Esophagus (tissue), 2 donors: ENCODE measurements at regions not wholly inside any gene's neighbourhood (a gene's known extent, or its start where the extent isn't known, plus 50 kb on each side); places are given as distances from the start of the nearest gene placed in this dataset.
"Not testable (repeated sequence)": the region's sequence is repeated elsewhere in the genome, so short reads cannot be mapped to it uniquely, and the experiment has no call there.

ENCODE experiments used
- H3K27ac ChIP-seq, 2 donors: one replicate each; pipeline ENCODE4 v1.5.1; 2013; ENCODE audit warnings: low read depth in 2 of 2, mild to moderate bottlenecking in 2 of 2, inconsistent platforms in 1 of 2, low read length in 1 of 2, moderate library complexity in 1 of 2
- H3K27me3 ChIP-seq, 2 donors: one replicate each; pipeline ENCODE4 v1.6.1; 2013; ENCODE audit warnings: low read length in 2 of 2, control low read depth in 1 of 2, mild to moderate bottlenecking in 1 of 2; ENCODE audit not compliant: insufficient read depth in 2 of 2, control insufficient read depth in 1 of 2
- H3K36me3 ChIP-seq, 2 donors: one replicate each; pipeline ENCODE4 v1.6.1; 2013; ENCODE audit warnings: low read length in 1 of 2; ENCODE audit not compliant: control insufficient read depth in 2 of 2, insufficient read depth in 2 of 2
- H3K4me1 ChIP-seq, 2 donors: one replicate each; pipeline ENCODE4 v1.6.1; 2013; ENCODE audit warnings: low read length in 1 of 2; ENCODE audit not compliant: control insufficient read depth in 2 of 2, insufficient read depth in 2 of 2
- H3K4me3 ChIP-seq, 2 donors: one replicate each; pipeline ENCODE4 v1.5.1; 2013; ENCODE audit warnings: low read length in 2 of 2, mild to moderate bottlenecking in 2 of 2, low read depth in 1 of 2, moderate library complexity in 1 of 2
- H3K9me3 ChIP-seq, 2 donors: one replicate each; pipeline ENCODE4 v1.6.1; 2013; ENCODE audit warnings: mild to moderate bottlenecking in 2 of 2, low read depth in 1 of 2, low read length in 1 of 2, moderate library complexity in 1 of 2; ENCODE audit not compliant: control insufficient read depth in 2 of 2, insufficient read depth in 1 of 2
- WGBS, 2 donors: extraction: QIAGEN DNeasy Blood & Tissue Kit; methylation state at CpG; one replicate each; pipeline ENCODE4 v1.1.7; 2013; 5-methylcytosine and 5-hydroxymethylcytosine counted together
- donor health status: healthy with polysubstance abuse.
- donor health status: Bipolar disorder and iron deficiency.

GRCh38 chr20:47427067-47427466, 70.6 kb upstream of the ZMYND8 start:
- H3K4me3 ChIP-seq = no peak overlapping the region
- WGBS, 2 donors = 95 to 96% methylated on average over 2 of the region's 2 CpGs

GRCh38 chr20:47427746-47428145, 71.2 kb upstream of the ZMYND8 start:
- no peak overlapping the region for H3K4me3 ChIP-seq
- H3K27me3 ChIP-seq = no peaks in the 10 kb centered on the region
- H3K9me3 ChIP-seq = peaks cover 0 to 5% of the 10 kb centered on the region in 2 donors
- 91 to 94% methylated on average over 4 of the region's 4 CpGs for WGBS, 2 donors
- no peak overlapping the region for H3K27ac ChIP-seq
- H3K4me1 ChIP-seq = no peaks in the 10 kb centered on the region
- H3K36me3 ChIP-seq = no peaks in the 10 kb centered on the region

More at GRCh38 chr20:47427067-47427466, 70.6 kb upstream of the ZMYND8 start:
- H3K27ac ChIP-seq = no peak overlapping the region
- H3K27me3 ChIP-seq = no peaks in the 10 kb centered on the region
- no peaks in the 10 kb centered on the region for H3K36me3 ChIP-seq
- H3K4me1 ChIP-seq = no peaks in the 10 kb centered on the region
- H3K9me3 ChIP-seq = peaks cover 0 to 5% of the 10 kb centered on the region in 2 donors

- no peaks in the 10 kb centered on the region for H3K4me1 ChIP-seq
- H3K27me3 ChIP-seq = no peaks in the 10 kb centered on the region
- H3K27ac ChIP-seq = no peak overlapping the region
- WGBS, 2 donors = 79% methylated on average over 3 of the region's 3 CpGs
- no peaks in the 10 kb centered on the region for H3K36me3 ChIP-seq
- H3K9me3 ChIP-seq = peaks cover 0 to 5% of the 10 kb centered on the region in 2 donors
- H3K4me3 ChIP-seq = no peak overlapping the region
Measured at GRCh38 chr20:47428164-47428563, 71.7 kb upstream of the ZMYND8 start.

DNA sequence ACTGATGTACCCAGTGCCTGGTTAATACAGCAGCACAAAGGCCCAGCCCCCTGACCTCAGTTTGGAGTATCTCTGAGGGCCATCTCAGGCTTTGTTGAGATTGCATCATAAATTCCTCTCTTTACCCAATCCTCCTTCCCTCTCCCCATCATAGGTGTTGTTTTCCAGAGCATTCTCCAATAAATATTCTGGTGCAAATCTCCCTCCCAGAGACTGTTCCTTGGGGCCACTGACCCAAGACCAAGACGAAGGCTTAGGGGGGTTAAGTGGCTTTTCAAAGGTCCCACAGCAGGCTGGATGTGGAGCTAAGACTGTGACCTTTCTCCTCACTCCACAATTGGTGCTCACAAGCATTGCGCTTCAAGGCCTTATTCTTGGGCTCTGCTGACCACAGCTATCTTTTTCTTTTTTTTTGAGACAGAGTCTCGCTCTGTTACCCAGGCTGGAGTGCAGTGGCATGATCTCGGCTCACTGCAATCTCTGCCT, 72.4 kb upstream of the ZMYND8 start:
- no peak overlapping the region for H3K4me3 ChIP-seq
- no peak overlapping the region for H3K27ac ChIP-seq
- whole genome bisulfite sequencing, 2 donors = 91 to 95% methylated on average over 4 of the region's 4 CpGs
- H3K4me1 ChIP-seq = no peaks in the 10 kb centered on the region
- peaks cover 0 to 5% of the 10 kb centered on the region in 2 donors for H3K9me3 ChIP-seq
- H3K36me3 ChIP-seq = no peaks in the 10 kb centered on the region
- H3K27me3 ChIP-seq = no peaks in the 10 kb centered on the region

- Histone ChIP-seq H3K27ac (no peak overlapping the region), H3K36me3 (no peaks in the 10 kb centered on the region), H3K4me1 (no peaks in the 10 kb centered on the region), H3K4me3 (no peak overlapping the region), H3K27me3 (no peaks in the 10 kb centered on the region), H3K9me3 (peaks cover 0 to 5% of the 10 kb centered on the region in 2 donors)
- WGBS, 2 donors = 96 to 97% methylated on average over 3 of the region's 3 CpGs
Measured at GRCh38 chr20:47429409-47429808, 72.3 kb upstream of the NCOA3 start.

- peaks cover 0 to 5% of the 10 kb centered on the region in 2 donors for H3K9me3 ChIP-seq
- H3K27me3 ChIP-seq = no peaks in the 10 kb centered on the region
- H3K27ac ChIP-seq = no peak overlapping the region
- 88 to 92% methylated on average over 5 of the region's 5 CpGs for WGBS, 2 donors
- H3K4me3 ChIP-seq = no peak overlapping the region
- H3K36me3 ChIP-seq = no peaks in the 10 kb centered on the region
- no peaks in the 10 kb centered on the region for H3K4me1 ChIP-seq
Measured at GRCh38 chr20:47430862-47431588, 70.7 kb upstream of the NCOA3 start.

DNA sequence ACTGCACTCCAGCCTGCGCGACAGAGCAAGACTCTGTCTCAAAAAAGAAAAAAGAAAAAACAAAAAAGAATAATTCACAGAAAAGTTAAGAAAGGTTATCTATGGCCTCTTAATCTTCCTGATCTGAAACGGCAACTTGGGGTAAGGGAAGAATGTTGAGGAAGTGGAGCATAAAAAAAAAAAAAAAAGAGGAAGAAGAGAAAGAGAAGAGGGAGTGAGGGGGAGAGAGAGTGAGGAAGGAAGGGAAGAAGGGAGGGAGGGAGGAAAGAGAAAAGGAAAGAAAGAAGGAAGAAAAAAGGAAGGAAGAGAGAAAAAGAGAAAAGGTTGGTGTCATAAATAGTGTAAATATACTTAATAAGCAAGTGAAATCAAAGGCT, 68.9 kb upstream of the NCOA3 start:
- WGBS, 2 donors = 69 to 79% methylated on average over 3 of the region's 3 CpGs
- H3K9me3 ChIP-seq = no peaks in the 10 kb centered on the region
- H3K4me3 ChIP-seq = no peak overlapping the region
- no peaks in the 10 kb centered on the region for H3K27me3 ChIP-seq
- no peaks in the 10 kb centered on the region for H3K4me1 ChIP-seq
- peak overlapping the region in 1 of 2 donors; percentile 71 for H3K27ac ChIP-seq
- H3K36me3 ChIP-seq = no peaks in the 10 kb centered on the region

DNA sequence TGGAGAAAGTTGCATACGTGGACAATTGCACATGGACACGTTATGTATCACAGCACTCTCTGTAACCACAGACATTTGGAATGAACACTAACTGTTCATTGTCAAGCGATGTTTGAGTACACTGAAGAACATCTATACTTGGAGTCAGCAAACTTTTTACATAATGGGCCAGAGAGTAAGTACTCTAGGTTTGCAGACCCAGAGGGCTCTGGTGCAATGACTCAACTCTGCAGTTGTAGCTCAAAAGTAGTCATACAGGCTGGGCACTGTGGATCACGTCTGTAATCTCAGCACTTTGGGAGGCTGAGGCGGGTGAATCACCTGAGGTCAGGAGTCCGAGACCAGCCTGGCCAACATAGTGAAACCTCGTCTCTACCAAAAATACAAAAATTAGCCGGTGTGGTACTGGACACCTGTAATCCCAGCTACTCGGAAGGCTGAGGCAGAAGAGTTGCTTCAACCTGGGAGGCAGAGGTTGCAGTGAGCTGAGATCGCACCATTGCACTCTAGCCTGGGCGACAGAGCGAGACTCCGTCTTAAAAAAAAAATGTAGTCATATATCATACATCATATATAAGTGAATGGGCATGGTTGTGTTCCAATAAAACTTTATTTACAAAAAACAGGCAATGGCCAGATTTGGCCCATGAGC, 67.4 kb upstream of the NCOA3 start:
- H3K4me1 ChIP-seq, H3K9me3 ChIP-seq, H3K4me3 ChIP-seq, H3K27me3 ChIP-seq, H3K36me3 ChIP-seq: not testable (repeated sequence)
- peak overlapping the region; percentile 49 to 58 for H3K27ac ChIP-seq
- 76 to 83% methylated on average over 13 of the region's 13 CpGs for whole genome bisulfite sequencing, 2 donors

GRCh38 chr20:47438464-47439381, 63.0 kb upstream of the NCOA3 start:
- Histone ChIP-seq H3K9me3 (no peaks in the 10 kb centered on the region), H3K4me1 (peaks cover 0 to 3% of the 10 kb centered on the region in 2 donors), H3K36me3 (no peaks in the 10 kb centered on the region), H3K27me3 (no peaks in the 10 kb centered on the region), H3K4me3 (no peak overlapping the region), H3K27ac (peak overlapping the region; percentile 11 to 27)
- WGBS, 2 donors = 62 to 64% methylated on average over 17 to 18 of the region's 18 CpGs
